Right forelimb (tissue), 1 donor: ENCODE measurements at regions not wholly inside any gene's neighbourhood (a gene's known extent, or its start where the extent isn't known, plus 50 kb on each side); places are given as distances from the start of the nearest gene placed in this dataset.

Experiments
- DNase-seq: peaks from one replicate; pipeline ENCODE4 v3.0.0-alpha.2; 2018

- DNase-seq, result no peak
These were observed 833.8 kb downstream of the TRIB2 start for GRCh38 chr2:13550285-13551231.

GRCh38 chr2:13558368-13558767 is 841.6 kb downstream of the TRIB2 start:
- no peak for DNase-seq

- no peak for DNase-seq
These were observed 843.6 kb downstream of the TRIB2 start for GRCh38 chr2:13560322-13560721.

- no peak for DNase-seq
These were observed 855.7 kb downstream of the TRIB2 start for GRCh38 chr2:13572466-13572865.

- DNase-seq, result no peak
These were observed 858.1 kb downstream of the TRIB2 start for GRCh38 chr2:13574831-13575230.

- DNase-seq, result no peak
These were observed 859.8 kb downstream of the TRIB2 start for GRCh38 chr2:13576406-13577036.

- no peak for DNase-seq
These were observed 861.8 kb downstream of the TRIB2 start for GRCh38 chr2:13578547-13578946.

- DNase-seq, result no peak
These were observed 864.7 kb downstream of the TRIB2 start for GRCh38 chr2:13581471-13581870.

- no peak for DNase-seq
These were observed 866.9 kb downstream of the TRIB2 start for GRCh38 chr2:13583609-13584008.

- no peak for DNase-seq
These were observed 867.3 kb downstream of the TRIB2 start for GRCh38 chr2:13584020-13584419.

GRCh38 chr2:13585732-13586131 is 869.0 kb downstream of the TRIB2 start:
- no peak for DNase-seq

- DNase-seq, result no peak
These were observed 879.5 kb downstream of the TRIB2 start for GRCh38 chr2:13596233-13596632.

- no peak for DNase-seq
These were observed 880.4 kb downstream of the TRIB2 start for GRCh38 chr2:13597176-13597575.

GRCh38 chr2:13601506-13601905 is 884.8 kb downstream of the TRIB2 start:
- no peak for DNase-seq

- DNase-seq, result no peak
These were observed 888.4 kb downstream of the TRIB2 start for GRCh38 chr2:13604951-13605661.

- DNase-seq, result no peak
These were observed 890.4 kb downstream of the TRIB2 start for GRCh38 chr2:13607139-13607538.

- DNase-seq, result no peak
These were observed 895.2 kb downstream of the TRIB2 start for GRCh38 chr2:13611939-13612338.

- DNase-seq, result no peak
These were observed 899.3 kb downstream of the TRIB2 start for GRCh38 chr2:13616059-13616458.

GRCh38 chr2:13616616-13617015 is 899.9 kb downstream of the TRIB2 start:
- no peak for DNase-seq

- DNase-seq, result no peak
These were observed 911.4 kb downstream of the TRIB2 start for GRCh38 chr2:13628122-13628521.

GRCh38 chr2:13638181-13638580 is 921.4 kb downstream of the TRIB2 start:
- no peak for DNase-seq

- DNase-seq, result no peak
These were observed 933.2 kb downstream of the TRIB2 start for GRCh38 chr2:13649918-13650317.

GRCh38 chr2:13650586-13651180 is 933.9 kb downstream of the TRIB2 start:
- no peak for DNase-seq
